ENCODE measurements at regions not wholly inside any gene's neighbourhood (a gene's known extent, or its start where the extent isn't known, plus 50 kb on each side); places are given as distances from the start of the nearest gene placed in this dataset.

DNA sequence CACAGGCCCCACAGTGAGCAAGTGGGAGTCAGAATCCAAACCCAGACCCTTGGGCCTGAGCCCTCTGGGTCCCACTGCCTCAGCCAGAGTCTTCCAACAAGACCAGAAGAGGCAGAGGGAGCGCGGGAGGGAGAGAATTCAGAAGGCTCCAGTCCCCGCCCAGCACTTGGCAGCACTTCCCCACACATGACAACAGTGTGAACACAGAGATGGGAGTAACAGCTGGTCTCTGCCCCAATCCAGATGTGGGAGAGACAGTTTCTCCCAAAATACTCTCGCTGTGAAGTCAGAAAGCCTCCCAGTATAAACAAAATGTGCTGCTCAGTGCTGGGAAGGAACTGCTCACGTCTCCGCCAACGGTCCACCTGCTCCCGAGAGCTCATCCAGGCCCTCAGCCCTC, 219.9 kb downstream of the MN1 start:
- TF ChIP-seq, protein P1, sequence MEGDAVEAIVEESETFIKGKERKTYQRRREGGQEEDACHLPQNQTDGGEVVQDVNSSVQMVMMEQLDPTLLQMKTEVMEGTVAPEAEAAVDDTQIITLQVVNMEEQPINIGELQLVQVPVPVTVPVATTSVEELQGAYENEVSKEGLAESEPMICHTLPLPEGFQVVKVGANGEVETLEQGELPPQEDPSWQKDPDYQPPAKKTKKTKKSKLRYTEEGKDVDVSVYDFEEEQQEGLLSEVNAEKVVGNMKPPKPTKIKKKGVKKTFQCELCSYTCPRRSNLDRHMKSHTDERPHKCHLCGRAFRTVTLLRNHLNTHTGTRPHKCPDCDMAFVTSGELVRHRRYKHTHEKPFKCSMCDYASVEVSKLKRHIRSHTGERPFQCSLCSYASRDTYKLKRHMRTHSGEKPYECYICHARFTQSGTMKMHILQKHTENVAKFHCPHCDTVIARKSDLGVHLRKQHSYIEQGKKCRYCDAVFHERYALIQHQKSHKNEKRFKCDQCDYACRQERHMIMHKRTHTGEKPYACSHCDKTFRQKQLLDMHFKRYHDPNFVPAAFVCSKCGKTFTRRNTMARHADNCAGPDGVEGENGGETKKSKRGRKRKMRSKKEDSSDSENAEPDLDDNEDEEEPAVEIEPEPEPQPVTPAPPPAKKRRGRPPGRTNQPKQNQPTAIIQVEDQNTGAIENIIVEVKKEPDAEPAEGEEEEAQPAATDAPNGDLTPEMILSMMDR (IDR thresholded peaks at IDR 0.05; ENCODE audit: insufficient read depth, low read depth, low read length): no peak
- TF ChIP-seq EZH2 (IDR thresholded peaks at IDR 0.05; ENCODE audit: insufficient read depth, low read length): no peak

Measured in astrocyte (in vitro differentiated cells and primary cell).